GM12891 (cell line): ENCODE measurements at regions not wholly inside any gene's neighbourhood (a gene's known extent, or its start where the extent isn't known, plus 50 kb on each side); places are given as distances from the start of the nearest gene placed in this dataset.

Experiments
- POLR2A ChIP-seq: IDR thresholded peaks from 2 replicates; pipeline ENCODE4 v1.6.1; 2011; ENCODE audit warnings: low read depth, low read length, control low read depth
- POLR2AphosphoS5 ChIP-seq: IDR thresholded peaks from 2 replicates; pipeline ENCODE4 v1.6.1; 2011; ENCODE audit warnings: low read depth, low read length, control low read depth
- TAF1 ChIP-seq: IDR thresholded peaks from 2 replicates; pipeline ENCODE4 v1.6.1; 2011; ENCODE audit warnings: low read depth, low read length, control low read depth

DNA sequence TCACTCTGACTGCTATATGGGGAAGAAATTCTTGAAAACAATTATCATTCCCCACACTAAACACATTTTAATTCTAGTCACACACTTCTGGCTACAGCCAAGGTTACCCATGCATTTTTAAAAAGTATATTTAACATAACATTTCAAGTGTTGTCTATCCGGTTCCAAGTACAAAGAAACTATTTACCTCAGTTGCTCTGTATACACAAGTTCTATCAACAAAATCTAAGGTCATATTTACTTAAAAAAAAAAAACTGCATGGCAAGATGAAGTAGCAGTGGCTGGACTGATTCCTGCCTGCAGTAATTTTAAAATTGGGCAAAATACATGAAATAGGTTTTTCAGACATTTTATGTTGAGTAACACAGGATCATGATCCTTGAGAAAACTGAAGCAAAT lies 155.9 kb upstream of the TOM1L1 start:
- TF ChIP-seq POLR2AphosphoS5 (no peak), POLR2A (no peak), TAF1 (no peak)
